GM23338 (cell line): ENCODE measurements at regions not wholly inside any gene's neighbourhood (a gene's known extent, or its start where the extent isn't known, plus 50 kb on each side); places are given as distances from the start of the nearest gene placed in this dataset.
A peak's percentile ranks its signal among the peaks of the same experiment; 100 is the strongest.

Experiments
- ATAC-seq: fragments of 200-7000 bp; cut with Tn5 transposase; 3 replicates; pipeline ENCODE4 v1.9.1; 2020
- DNase-seq: peaks from one replicate; pipeline ENCODE4 v3.0.0-alpha.2; 2015; ENCODE audit warnings: low spot score
- H2AFZ ChIP-seq: fragments of 200-600 bp; sonication (generic); 2 replicates; pipeline ENCODE4 v1.8.0; 2016; ENCODE audit warnings: antibody characterized with exemption, mild to moderate bottlenecking, moderate library complexity
- H3F3A ChIP-seq: fragments of 200-600 bp; sonication (generic); replicated peaks from 2 replicates; pipeline ENCODE4 v1.8.0; 2017; ENCODE audit warnings: antibody characterized with exemption, mixed run types, low read depth
- H3K27ac ChIP-seq: fragments of 200-600 bp; sonication (generic); 2 replicates; pipeline ENCODE4 v1.6.1; 2016; ENCODE audit warnings: low read depth
- H3K27me3 ChIP-seq: fragments of 200-600 bp; sonication (generic); 2 replicates; pipeline ENCODE4 v1.8.0; 2016; ENCODE audit warnings: mild to moderate bottlenecking, mixed run types, moderate library complexity; ENCODE audit not compliant: insufficient read depth
- H3K36me3 ChIP-seq: fragments of 200-600 bp; sonication (generic); 2 replicates; pipeline ENCODE4 v1.8.0; 2016; ENCODE audit warnings: mild to moderate bottlenecking; ENCODE audit not compliant: insufficient read depth
- H3K4me1 ChIP-seq: fragments of 200-600 bp; sonication (generic); 2 replicates; pipeline ENCODE4 v1.8.0; 2016; ENCODE audit warnings: mild to moderate bottlenecking, moderate library complexity; ENCODE audit not compliant: insufficient read depth
- H3K4me2 ChIP-seq: fragments of 200-600 bp; sonication (generic); 2 replicates; pipeline ENCODE4 v1.7.1; 2017; ENCODE audit warnings: mixed run types
- H3K4me3 ChIP-seq: fragments of 200-600 bp; sonication (generic); 2 replicates; pipeline ENCODE4 v1.6.1; 2016; ENCODE audit warnings: mixed run types
- H3K79me2 ChIP-seq: fragments of 200-600 bp; sonication (generic); replicated peaks from 2 replicates; pipeline ENCODE4 v1.8.0; 2017; ENCODE audit warnings: mild to moderate bottlenecking; ENCODE audit not compliant: insufficient read depth
- H3K9me2 ChIP-seq: fragments of 200-600 bp; sonication (generic); 2 replicates; pipeline ENCODE4 v1.8.0; 2017; ENCODE audit not compliant: insufficient read depth
- H4K20me1 ChIP-seq: fragments of 200-600 bp; sonication (generic); replicated peaks from 2 replicates; pipeline ENCODE4 v1.8.0; 2017; ENCODE audit warnings: mild to moderate bottlenecking; ENCODE audit not compliant: insufficient read depth
- H3K27ac Mint-ChIP-seq: 2 replicates; pipeline ENCODE4 v1.8.0; 2020; ENCODE audit warnings: inconsistent platforms, mild to moderate bottlenecking, moderate library complexity, mixed read lengths
- H3K27me3 Mint-ChIP-seq: 3 replicates; pipeline ENCODE4 v1.8.0; 2022; ENCODE audit warnings: low read depth, mild to moderate bottlenecking, moderate library complexity, mixed read lengths, inconsistent platforms; ENCODE audit not compliant: insufficient read depth, poor library complexity
- H3K36me3 Mint-ChIP-seq: 3 replicates; pipeline ENCODE4 v1.8.0; 2021; ENCODE audit warnings: low read depth, mild to moderate bottlenecking, inconsistent platforms, moderate library complexity, mixed read lengths
- H3K4me1 Mint-ChIP-seq: 3 replicates; pipeline ENCODE4 v1.8.0; 2020; ENCODE audit warnings: mild to moderate bottlenecking, inconsistent platforms, mixed read lengths
- H3K4me3 Mint-ChIP-seq: 3 replicates; pipeline ENCODE4 v1.8.0; 2021; ENCODE audit warnings: moderate library complexity, mild to moderate bottlenecking, inconsistent platforms, mixed read lengths
- H3K9me3 Mint-ChIP-seq: 3 replicates; pipeline ENCODE4 v1.8.0; 2020; ENCODE audit warnings: moderate library complexity, mild to moderate bottlenecking, inconsistent platforms, mixed read lengths
- CREB1 ChIP-seq: fragments of 250-450 bp; sonication (Bioruptor Pico); IDR thresholded peaks from 2 replicates; pipeline ENCODE4 v1.5.0; 2020; ENCODE audit warnings: low read depth, mild to moderate bottlenecking, moderate library complexity
- CTCF ChIP-seq, 2 experiments: fragments of 200-600 bp in 1 of 2; sonication (generic) in 1 of 2; conservative IDR thresholded peaks; 2 replicates each; pipeline versions ENCODE4 v1.5.1 to v1.6.1; 2016 to 2017; ENCODE audit warnings: antibody characterized with exemption in 2 of 2, low read depth in 2 of 2, mild to moderate bottlenecking in 2 of 2, moderate library complexity in 1 of 2
- ETS1 ChIP-seq: IDR thresholded peaks from 2 replicates; pipeline ENCODE4 v1.6.1; 2016; ENCODE audit warnings: antibody characterized with exemption
- EZH2phosphoT487 ChIP-seq: fragments of 200-600 bp; sonication (generic); IDR thresholded peaks from one replicate; pipeline ENCODE4 v1.8.1; 2018; ENCODE audit warnings: antibody characterized with exemption; ENCODE audit not compliant: unreplicated experiment
- JUNB ChIP-seq: IDR thresholded peaks from one replicate; pipeline ENCODE4 v1.6.1; 2016; ENCODE audit warnings: antibody characterized with exemption; ENCODE audit not compliant: unreplicated experiment
- POLR2AphosphoS5 ChIP-seq: IDR thresholded peaks from 2 replicates; pipeline ENCODE4 v1.6.1; 2016; ENCODE audit warnings: antibody characterized with exemption, low read depth
- REST ChIP-seq: IDR thresholded peaks from one replicate; pipeline ENCODE4 v1.6.1; 2018; ENCODE audit warnings: antibody characterized with exemption; ENCODE audit not compliant: unreplicated experiment
- ZNF114 ChIP-seq: fragments of 250-450 bp; sonication (Bioruptor Pico); IDR thresholded peaks from 2 replicates; pipeline ENCODE4 v1.5.0; 2020; ENCODE audit warnings: mild to moderate bottlenecking, moderate library complexity

GRCh38 chr1:93014168-93014567 lies 52.9 kb upstream of the DIPK1A start:
- Mint-ChIP-seq H3K27ac (no peak overlapping the region), H3K4me1 (peaks cover 19% of the 10 kb centered on the region), H3K4me3 (no peak overlapping the region), H3K9me3 (no peaks in the 10 kb centered on the region), H3K36me3 (no peaks in the 10 kb centered on the region), H3K27me3 (no peaks in the 10 kb centered on the region)
- H3K4me2 ChIP-seq, result no peak overlapping the region
- H3K27ac ChIP-seq, result no peak overlapping the region
- no peak overlapping the region for H2AFZ ChIP-seq
- H3F3A ChIP-seq, result no peaks in the 10 kb centered on the region
- no peak overlapping the region for H3K4me3 ChIP-seq
- H3K27me3 ChIP-seq, result no peaks in the 10 kb centered on the region
- no peaks in the 10 kb centered on the region for H3K9me2 ChIP-seq
- H3K79me2 ChIP-seq, result no peaks in the 10 kb centered on the region
- no peak for TF ChIP-seq CTCF (conservative IDR thresholded peaks at IDR 0.05; ENCODE audit: low read depth in 2 of 2)
- TF ChIP-seq JUNB, result no peak
- no peak for TF ChIP-seq EZH2phosphoT487
- TF ChIP-seq CREB1 (CRISPR knock-in tag), result no peak
- TF ChIP-seq REST, result no peak
- ATAC-seq (no peak), DNase-seq (no peak)
- no peaks in the 10 kb centered on the region for H4K20me1 ChIP-seq
- H3K4me1 ChIP-seq, result peaks cover 3% of the 10 kb centered on the region; the same call in 1 of the 2 replicates
- H3K36me3 ChIP-seq, result no peaks in the 10 kb centered on the region

GRCh38 chr1:93015590-93015989 lies 54.3 kb upstream of the DIPK1A start:
- DNase-seq (no peak), ATAC-seq (no peak)
- Mint-ChIP-seq H3K9me3 (no peaks in the 10 kb centered on the region), H3K36me3 (no peaks in the 10 kb centered on the region), H3K4me1 (peaks cover 19% of the 10 kb centered on the region), H3K27ac (no peak overlapping the region), H3K27me3 (no peaks in the 10 kb centered on the region), H3K4me3 (no peak overlapping the region)
- Histone ChIP-seq H3K4me3 (no peak overlapping the region), H3K27ac (no peak overlapping the region), H2AFZ (peak overlapping the region; percentile 12; the same call in 1 of the 2 replicates), H3K4me1 (peaks cover 3% of the 10 kb centered on the region; the same call in 1 of the 2 replicates), H3K79me2 (no peaks in the 10 kb centered on the region), H3K36me3 (no peaks in the 10 kb centered on the region), H3F3A (no peaks in the 10 kb centered on the region), H3K27me3 (no peaks in the 10 kb centered on the region), H4K20me1 (no peaks in the 10 kb centered on the region), H3K9me2 (no peaks in the 10 kb centered on the region), H3K4me2 (no peak overlapping the region)
- TF ChIP-seq POLR2AphosphoS5 (no peak), ZNF114 (CRISPR knock-in tag) (no peak), REST (no peak), ETS1 (no peak)
